ENCODE measurements at regions not wholly inside any gene's neighbourhood (a gene's known extent, or its start where the extent isn't known, plus 50 kb on each side); places are given as distances from the start of the nearest gene placed in this dataset.

DNA sequence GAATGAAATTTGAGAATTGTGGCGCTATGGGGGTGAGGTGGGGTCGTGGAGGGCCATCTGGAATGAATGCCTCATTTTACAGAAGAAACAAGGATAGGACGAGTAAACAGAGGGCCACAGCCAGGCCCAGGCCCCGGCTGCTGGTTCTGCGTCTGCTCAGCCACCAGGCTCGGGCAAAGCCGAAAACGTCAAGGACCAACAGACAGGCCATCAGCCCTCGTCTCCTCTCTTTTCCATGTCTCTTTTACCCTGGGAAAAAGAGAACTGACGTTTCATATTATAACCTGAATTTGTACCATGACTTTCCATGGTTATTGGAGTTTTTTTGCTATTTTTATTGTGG, 212.4 kb upstream of the ARID1B start:
- TF ChIP-seq, protein P1, sequence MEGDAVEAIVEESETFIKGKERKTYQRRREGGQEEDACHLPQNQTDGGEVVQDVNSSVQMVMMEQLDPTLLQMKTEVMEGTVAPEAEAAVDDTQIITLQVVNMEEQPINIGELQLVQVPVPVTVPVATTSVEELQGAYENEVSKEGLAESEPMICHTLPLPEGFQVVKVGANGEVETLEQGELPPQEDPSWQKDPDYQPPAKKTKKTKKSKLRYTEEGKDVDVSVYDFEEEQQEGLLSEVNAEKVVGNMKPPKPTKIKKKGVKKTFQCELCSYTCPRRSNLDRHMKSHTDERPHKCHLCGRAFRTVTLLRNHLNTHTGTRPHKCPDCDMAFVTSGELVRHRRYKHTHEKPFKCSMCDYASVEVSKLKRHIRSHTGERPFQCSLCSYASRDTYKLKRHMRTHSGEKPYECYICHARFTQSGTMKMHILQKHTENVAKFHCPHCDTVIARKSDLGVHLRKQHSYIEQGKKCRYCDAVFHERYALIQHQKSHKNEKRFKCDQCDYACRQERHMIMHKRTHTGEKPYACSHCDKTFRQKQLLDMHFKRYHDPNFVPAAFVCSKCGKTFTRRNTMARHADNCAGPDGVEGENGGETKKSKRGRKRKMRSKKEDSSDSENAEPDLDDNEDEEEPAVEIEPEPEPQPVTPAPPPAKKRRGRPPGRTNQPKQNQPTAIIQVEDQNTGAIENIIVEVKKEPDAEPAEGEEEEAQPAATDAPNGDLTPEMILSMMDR (IDR thresholded peaks at IDR 0.05; ENCODE audit: low read depth, low read length): no peak
- no peak for TF ChIP-seq POLR2A (IDR thresholded peaks at IDR 0.05; ENCODE audit: extremely low read depth, insufficient read length)
- TF ChIP-seq, protein P2, sequence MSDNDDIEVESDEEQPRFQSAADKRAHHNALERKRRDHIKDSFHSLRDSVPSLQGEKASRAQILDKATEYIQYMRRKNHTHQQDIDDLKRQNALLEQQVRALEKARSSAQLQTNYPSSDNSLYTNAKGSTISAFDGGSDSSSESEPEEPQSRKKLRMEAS (IDR thresholded peaks at IDR 0.05; ENCODE audit: low read depth, low read length): no peak
